Epithelial cell of esophagus (primary cell): ENCODE measurements at regions not wholly inside any gene's neighbourhood (a gene's known extent, or its start where the extent isn't known, plus 50 kb on each side); places are given as distances from the start of the nearest gene placed in this dataset.

ENCODE experiments used
- DNase-seq: peaks from one replicate; pipeline ENCODE4 v3.0.0; 2010; ENCODE audit warnings: low read depth
- H3K4me3 ChIP-seq: 2 replicates; pipeline ENCODE4 v1.5.1; 2011; ENCODE audit warnings: mild to moderate bottlenecking, low read length, control low read depth
- CTCF ChIP-seq: IDR thresholded peaks from 2 replicates; pipeline ENCODE4 v1.5.1; 2011; ENCODE audit warnings: low read depth, mild to moderate bottlenecking, low read length, control low read depth, inconsistent platforms; ENCODE audit not compliant: insufficient read depth; ENCODE audit errors: missing control alignments

- TF ChIP-seq CTCF: no peak
- no peak for DNase-seq
- no peak overlapping the region for H3K4me3 ChIP-seq
These were observed 309.1 kb downstream of the TUSC7 start for GRCh38 chr3:117018655-117019054.

GRCh38 chr3:117019082-117019713 is 309.6 kb downstream of the TUSC7 start:
- DNase-seq: peak; percentile 64
- H3K4me3 ChIP-seq: no peak overlapping the region
- peak; percentile 85 for TF ChIP-seq CTCF

GRCh38 chr3:117026401-117026800 is 316.8 kb downstream of the TUSC7 start:
- DNase-seq: no peak
- no peak for TF ChIP-seq CTCF
- H3K4me3 ChIP-seq: no peak overlapping the region

- no peak for TF ChIP-seq CTCF
- no peak overlapping the region for H3K4me3 ChIP-seq
- no peak for DNase-seq
These were observed 326.2 kb downstream of the TUSC7 start for GRCh38 chr3:117035745-117036144.

GRCh38 chr3:117036259-117036799 is 326.8 kb downstream of the TUSC7 start:
- no peak for DNase-seq
- TF ChIP-seq CTCF: no peak
- H3K4me3 ChIP-seq: no peak overlapping the region

- no peak for TF ChIP-seq CTCF
- peak; percentile 22 for DNase-seq
- H3K4me3 ChIP-seq: no peak overlapping the region
These were observed 335.6 kb downstream of the TUSC7 start for GRCh38 chr3:117045143-117045542.
